HFF-Myc (cell line): ENCODE measurements at regions not wholly inside any gene's neighbourhood (a gene's known extent, or its start where the extent isn't known, plus 50 kb on each side); places are given as distances from the start of the nearest gene placed in this dataset.
A peak's percentile ranks its signal among the peaks of the same experiment; 100 is the strongest.

ENCODE experiments used
- DNase-seq: peaks from one replicate; pipeline ENCODE4 v3.0.0-alpha.2; 2011; ENCODE audit warnings: low read depth; ENCODE audit errors: extremely low read depth
- H3K4me3 ChIP-seq: replicated peaks from 2 replicates; pipeline ENCODE4 v1.5.1; 2011; ENCODE audit warnings: low read depth, mild to moderate bottlenecking, control low read depth, low read length
- CTCF ChIP-seq: IDR thresholded peaks from 2 replicates; pipeline ENCODE4 v1.5.1; 2012; ENCODE audit warnings: mild to moderate bottlenecking, low read depth, low read length, control low read depth; ENCODE audit errors: missing control alignments

DNA sequence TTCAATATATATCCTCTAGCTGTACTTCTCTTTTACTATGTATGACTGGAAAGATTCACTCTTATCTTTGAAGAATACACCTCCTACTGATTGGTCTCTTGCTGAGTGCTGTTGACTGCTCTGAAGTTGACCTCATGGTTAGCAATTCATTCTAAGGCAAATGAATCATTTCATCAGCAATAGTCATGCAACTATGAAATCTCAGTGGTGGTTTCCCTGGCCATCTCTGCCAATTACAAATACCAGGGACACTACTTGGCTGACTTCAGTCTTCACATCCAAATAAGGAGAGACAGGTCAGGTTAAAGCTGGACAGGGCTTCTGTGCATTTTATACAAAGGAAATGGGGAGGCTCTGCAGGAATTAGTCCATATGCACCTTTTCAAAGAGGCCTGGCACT is 333.5 kb upstream of the ACTBL2 start:
- DNase-seq = peak; percentile 59

GRCh38 chr5:57805732-57806131 is 323.1 kb upstream of the ACTBL2 start:
- no peak for TF ChIP-seq CTCF
- no peak overlapping the region for H3K4me3 ChIP-seq
- DNase-seq = no peak

More for the DNA sequence above, 333.5 kb upstream of the ACTBL2 start:
- no peak overlapping the region for H3K4me3 ChIP-seq
- TF ChIP-seq CTCF = no peak

DNA sequence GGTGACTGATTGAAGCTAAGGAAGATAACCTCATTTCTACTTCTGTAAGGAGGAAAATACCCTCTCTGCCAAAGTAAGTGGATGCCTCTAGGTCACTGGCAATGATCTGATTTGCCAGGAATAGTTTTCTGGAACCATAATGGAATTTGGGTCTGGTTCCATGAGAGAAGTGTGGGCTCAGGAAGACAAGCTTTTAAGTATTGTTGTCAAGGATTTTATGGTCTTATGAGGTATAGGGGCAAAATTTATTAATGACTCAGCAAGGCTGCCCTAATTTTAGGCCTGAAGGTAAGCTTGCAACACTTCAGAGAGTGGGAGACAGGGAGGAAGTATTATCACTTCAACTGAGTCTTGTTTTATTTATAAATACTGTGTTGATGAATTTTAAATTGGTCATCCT is 322.6 kb upstream of the ACTBL2 start:
- H3K4me3 ChIP-seq = no peak overlapping the region
- DNase-seq = no peak
- TF ChIP-seq CTCF = no peak

GRCh38 chr5:57804505-57804904 is 321.9 kb upstream of the ACTBL2 start:
- no peak for TF ChIP-seq CTCF
- no peak for DNase-seq
- no peak overlapping the region for H3K4me3 ChIP-seq

DNA sequence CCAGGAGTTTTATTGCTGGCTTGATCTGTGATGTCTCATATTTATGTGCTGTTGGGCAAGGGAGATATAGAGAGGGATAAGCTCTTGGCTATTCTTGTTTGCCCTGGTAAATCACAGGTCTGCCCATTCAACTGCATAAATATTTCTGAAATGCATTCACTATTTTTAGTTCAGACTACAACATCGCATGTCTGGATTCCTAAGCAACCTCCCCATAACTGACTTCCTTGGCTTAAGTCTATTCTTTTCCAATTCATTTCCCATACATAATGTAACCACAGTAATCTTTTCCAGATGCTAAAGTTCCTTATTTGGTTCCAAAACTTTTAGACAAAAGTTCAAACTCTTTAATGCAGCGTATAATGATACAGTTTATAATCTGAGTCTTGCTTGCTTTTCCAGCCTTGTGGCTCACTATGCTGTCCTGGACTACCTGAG is 321.4 kb upstream of the ACTBL2 start:
- DNase-seq = peak; percentile 69
- no peak overlapping the region for H3K4me3 ChIP-seq
- no peak for TF ChIP-seq CTCF

DNA sequence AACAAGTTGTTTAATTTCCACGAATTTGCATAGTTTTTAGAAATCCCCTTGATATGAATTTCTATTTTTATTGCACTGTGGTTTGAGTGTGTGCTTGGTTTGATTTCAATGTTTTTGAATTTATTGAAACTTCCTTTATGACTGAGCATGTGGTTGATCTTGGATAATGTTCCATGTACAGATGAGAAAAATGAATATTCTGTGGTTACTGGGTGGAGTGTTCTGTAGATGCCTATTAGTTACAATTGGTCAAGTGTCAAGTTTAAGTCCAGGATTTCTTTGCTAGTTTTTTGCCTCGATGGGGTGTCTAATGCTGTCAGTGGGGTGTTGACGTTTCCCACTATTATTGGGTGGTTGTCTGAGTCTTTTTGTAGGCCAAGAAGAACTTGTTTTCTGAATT is 319.5 kb upstream of the ACTBL2 start:
- DNase-seq = no peak
- H3K4me3 ChIP-seq = no peak overlapping the region
- no peak for TF ChIP-seq CTCF

DNA sequence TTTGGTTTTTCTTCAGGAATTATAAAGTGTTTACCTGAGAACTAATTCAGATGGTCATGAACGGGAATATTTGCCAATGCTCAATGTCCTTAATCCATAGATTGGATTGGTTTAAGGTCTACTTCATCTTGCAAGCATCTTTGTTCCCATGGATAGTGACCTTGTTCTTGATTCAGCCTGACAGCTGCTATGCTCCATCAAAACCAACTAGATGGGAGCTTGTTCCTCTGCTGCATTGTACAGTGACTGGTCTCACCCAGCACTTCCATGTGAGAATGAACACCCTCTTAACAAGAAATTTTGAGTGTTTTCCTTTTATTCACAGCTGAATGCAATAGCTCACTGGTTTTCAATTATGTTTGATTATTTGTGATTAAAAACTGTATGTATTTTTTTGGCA is 312.6 kb upstream of the ACTBL2 start:
- no peak for DNase-seq
- no peak overlapping the region for H3K4me3 ChIP-seq
- no peak for TF ChIP-seq CTCF
